Neural progenitor cell (in vitro differentiated cells): ENCODE measurements at regions not wholly inside any gene's neighbourhood (a gene's known extent, or its start where the extent isn't known, plus 50 kb on each side); places are given as distances from the start of the nearest gene placed in this dataset.
"Not testable (repeated sequence)": the region's sequence is repeated elsewhere in the genome, so short reads cannot be mapped to it uniquely, and the experiment has no call there.

ENCODE experiments used
- CTCF ChIP-seq: fragments of 200-600 bp; sonication (generic); IDR thresholded peaks from 2 replicates; pipeline ENCODE4 v1.5.1; 2017; ENCODE audit warnings: antibody characterized with exemption, mild to moderate bottlenecking
- EZH2phosphoT487 ChIP-seq: fragments of 200-600 bp; sonication (generic); IDR thresholded peaks from 2 replicates; pipeline ENCODE4 v1.6.1; 2017; ENCODE audit warnings: antibody characterized with exemption

- TF ChIP-seq CTCF, EZH2phosphoT487: not testable (repeated sequence)
Observed at GRCh38 chr2:87668361-87668760, 79.5 kb upstream of the PLGLB2 start.
